H7 (cell line): ENCODE measurements at regions not wholly inside any gene's neighbourhood (a gene's known extent, or its start where the extent isn't known, plus 50 kb on each side); places are given as distances from the start of the nearest gene placed in this dataset.
"Not testable (repeated sequence)": the region's sequence is repeated elsewhere in the genome, so short reads cannot be mapped to it uniquely, and the experiment has no call there.

Source experiments
- DNase-seq: peaks from one replicate; pipeline ENCODE4 v3.0.0; 2012
- H3K27me3 ChIP-seq: 2 replicates; pipeline ENCODE4 v1.6.0; 2011; ENCODE audit warnings: mild to moderate bottlenecking, low read length; ENCODE audit not compliant: control insufficient read depth, insufficient read depth
- H3K36me3 ChIP-seq: replicated peaks from 2 replicates; pipeline ENCODE4 v1.5.1; 2011; ENCODE audit warnings: low read length; ENCODE audit not compliant: control insufficient read depth, insufficient read depth
- H3K4me3 ChIP-seq: 2 replicates; pipeline ENCODE4 v1.5.1; 2011; ENCODE audit warnings: low read depth, mild to moderate bottlenecking, control low read depth, low read length, moderate library complexity; ENCODE audit not compliant: insufficient read depth

GRCh38 chr9:105087910-105088898, 156.2 kb upstream of the SLC44A1 start:
- DNase-seq, result no peak
- Histone ChIP-seq H3K4me3 (no peak overlapping the region), H3K27me3 (no peaks in the 10 kb centered on the region), H3K36me3 (no peaks in the 10 kb centered on the region)

GRCh38 chr9:105089874-105090273, 154.6 kb upstream of the SLC44A1 start:
- DNase-seq, result no peak
- H3K4me3 ChIP-seq, result no peak overlapping the region
- H3K27me3 ChIP-seq, result no peaks in the 10 kb centered on the region
- H3K36me3 ChIP-seq, result no peaks in the 10 kb centered on the region

GRCh38 chr9:105091004-105091640, 153.3 kb upstream of the SLC44A1 start:
- H3K36me3 ChIP-seq, result no peaks in the 10 kb centered on the region
- no peak for DNase-seq
- no peaks in the 10 kb centered on the region for H3K27me3 ChIP-seq
- H3K4me3 ChIP-seq, result no peak overlapping the region

- H3K4me3 ChIP-seq, result no peak overlapping the region
- no peaks in the 10 kb centered on the region for H3K36me3 ChIP-seq
- H3K27me3 ChIP-seq, result no peaks in the 10 kb centered on the region
- no peak for DNase-seq
Measured at GRCh38 chr9:105093685-105094084, 150.8 kb upstream of the SLC44A1 start.

- no peaks in the 10 kb centered on the region for H3K36me3 ChIP-seq
- no peak overlapping the region for H3K4me3 ChIP-seq
- no peaks in the 10 kb centered on the region for H3K27me3 ChIP-seq
- DNase-seq, result no peak
Measured at GRCh38 chr9:105098370-105098769, 146.1 kb upstream of the SLC44A1 start.

GRCh38 chr9:105103776-105104175, 140.7 kb upstream of the SLC44A1 start:
- DNase-seq, result no peak
- Histone ChIP-seq H3K4me3 (no peak overlapping the region), H3K27me3 (no peaks in the 10 kb centered on the region), H3K36me3 (no peaks in the 10 kb centered on the region)

- DNase-seq, result no peak
- Histone ChIP-seq H3K36me3 (no peaks in the 10 kb centered on the region), H3K4me3 (no peak overlapping the region), H3K27me3 (no peaks in the 10 kb centered on the region)
Measured at GRCh38 chr9:105114318-105114717, 130.1 kb upstream of the SLC44A1 start.

- H3K36me3 ChIP-seq, result no peaks in the 10 kb centered on the region
- H3K4me3 ChIP-seq, result no peak overlapping the region
- no peak for DNase-seq
- no peaks in the 10 kb centered on the region for H3K27me3 ChIP-seq
Measured at GRCh38 chr9:105114964-105115728, 129.3 kb upstream of the SLC44A1 start.

- Histone ChIP-seq H3K4me3 (no peak overlapping the region), H3K36me3 (no peaks in the 10 kb centered on the region), H3K27me3 (no peaks in the 10 kb centered on the region)
- peak; percentile 19 for DNase-seq
Measured at GRCh38 chr9:105116052-105116868, 128.2 kb upstream of the SLC44A1 start.

- Histone ChIP-seq H3K36me3 (no peaks in the 10 kb centered on the region), H3K4me3 (no peak overlapping the region), H3K27me3 (no peaks in the 10 kb centered on the region)
- DNase-seq, result no peak
Measured at GRCh38 chr9:105117234-105117633, 127.2 kb upstream of the SLC44A1 start.

GRCh38 chr9:105118636-105119035, 125.8 kb upstream of the SLC44A1 start:
- Histone ChIP-seq H3K4me3 (no peak overlapping the region), H3K36me3 (no peaks in the 10 kb centered on the region), H3K27me3 (no peaks in the 10 kb centered on the region)
- DNase-seq, result peak; percentile 16

- no peak for DNase-seq
- H3K36me3 ChIP-seq, result no peaks in the 10 kb centered on the region
- no peaks in the 10 kb centered on the region for H3K27me3 ChIP-seq
- no peak overlapping the region for H3K4me3 ChIP-seq
Measured at GRCh38 chr9:105119156-105119555, 125.3 kb upstream of the SLC44A1 start.

GRCh38 chr9:105121861-105122430, 122.5 kb upstream of the SLC44A1 start:
- H3K27me3 ChIP-seq, result no peaks in the 10 kb centered on the region
- DNase-seq, result no peak
- H3K4me3 ChIP-seq, result no peak overlapping the region
- no peaks in the 10 kb centered on the region for H3K36me3 ChIP-seq

GRCh38 chr9:105124598-105124997, 119.9 kb upstream of the SLC44A1 start:
- H3K4me3 ChIP-seq, DNase-seq, H3K36me3 ChIP-seq, H3K27me3 ChIP-seq: not testable (repeated sequence)
